Panc1 (cell line): ENCODE measurements at regions not wholly inside any gene's neighbourhood (a gene's known extent, or its start where the extent isn't known, plus 50 kb on each side); places are given as distances from the start of the nearest gene placed in this dataset.

Source experiments
- ATAC-seq: fragments of 200-7000 bp; cut with Tn5 transposase; 2 replicates; pipeline ENCODE4 v1.9.1; 2020; ENCODE audit warnings: mild to moderate bottlenecking, moderate library complexity
- BruUV-seq: library from RNA; stranded (reverse); fragments of 400-500 nt; replicated peaks from 2 replicates; lab custom pipeline; 2021; lab: Mats Ljungman, UMichigan
- CTCF ChIA-PET: fragments of 300-600 bp; sonication (Branson Sonifier 250); formaldehyde crosslinking; loops from one replicate; lab custom pipeline; 2022; ENCODE audit warnings: antibody characterized with exemption; lab: Charles Lee
- POLR2A ChIA-PET: fragments of 300-600 bp; sonication (Branson Sonifier 250); formaldehyde crosslinking; loops from one replicate; lab custom pipeline; 2022; ENCODE audit warnings: antibody characterized with exemption; lab: Charles Lee
- DNase-seq: peaks from one replicate; pipeline ENCODE4 v3.0.0-alpha.2; 2010; ENCODE audit warnings: low read depth, low spot score
- H3K27ac ChIP-seq: 2 replicates; pipeline ENCODE4 v1.5.1; 2011; ENCODE audit warnings: mild to moderate bottlenecking, low read length, inconsistent platforms
- H3K27me3 ChIP-seq: fragments of 200-500 bp; sonication (Bioruptor generic); 2 replicates; pipeline ENCODE4 v1.6.0; 2014; ENCODE audit warnings: low read length, inconsistent platforms; ENCODE audit not compliant: control insufficient read depth, insufficient read depth
- H3K36me3 ChIP-seq: fragments of 200-500 bp; sonication (Bioruptor generic); 2 replicates; pipeline ENCODE4 v1.5.1; 2014; ENCODE audit warnings: inconsistent platforms, mild to moderate bottlenecking, low read length, moderate library complexity; ENCODE audit not compliant: control insufficient read depth, insufficient read depth
- H3K4me1 ChIP-seq: 2 replicates; pipeline ENCODE4 v1.5.1; 2011; ENCODE audit warnings: inconsistent platforms, mild to moderate bottlenecking, low read length, moderate library complexity; ENCODE audit not compliant: control insufficient read depth, insufficient read depth
- H3K4me3 ChIP-seq, 2 experiments: 2 replicates each; pipeline ENCODE4 v1.5.1; 2011 to 2012; ENCODE audit warnings: low read depth in 2 of 2, low read length in 2 of 2, mild to moderate bottlenecking in 2 of 2, inconsistent platforms in 1 of 2, moderate library complexity in 1 of 2
- H3K9me3 ChIP-seq: fragments of 200-500 bp; sonication (Bioruptor generic); 2 replicates; pipeline ENCODE4 v1.5.1; 2014; ENCODE audit warnings: low read depth, mild to moderate bottlenecking, inconsistent platforms, low read length, moderate library complexity; ENCODE audit not compliant: control insufficient read depth, insufficient read depth
- POLR2AphosphoS5 ChIP-seq: IDR thresholded peaks from 2 replicates; pipeline ENCODE4 v1.6.1; 2012; ENCODE audit warnings: mild to moderate bottlenecking, low read depth, low read length, moderate library complexity
- REST ChIP-seq, 2 experiments: IDR thresholded peaks; 2 replicates each; pipeline ENCODE4 v1.6.1; 2011 to 2012; ENCODE audit warnings: low read depth in 2 of 2, control low read depth in 1 of 2, low read length in 1 of 2, mild to moderate bottlenecking in 1 of 2, moderate library complexity in 1 of 2; ENCODE audit not compliant: insufficient read depth in 1 of 2
- SIN3A ChIP-seq: IDR thresholded peaks from 2 replicates; pipeline ENCODE4 v1.6.1; 2012; ENCODE audit warnings: low read depth, mild to moderate bottlenecking, low read length, moderate library complexity, borderline replicate concordance; ENCODE audit not compliant: insufficient read depth
- TCF7L2 ChIP-seq: IDR thresholded peaks from 2 replicates; pipeline ENCODE4 v1.6.1; 2011; ENCODE audit warnings: mild to moderate bottlenecking, low read depth, low read length, inconsistent platforms
- in situ Hi-C: cut with HindIII; loops from 2 replicates; pipeline ENCODE4 v1.10.0; 2016; ENCODE audit warnings: low sequenced_read_pairs, low pct_unique_long_range_greater_than_20kb
- intact Hi-C: fragments of 100-400 bp; cut with micrococcal nuclease; formaldehyde crosslinking; loops from one replicate; pipeline ENCODE4 v1.10.0; 2022; ENCODE audit not compliant: unreplicated experiment
- TF ChIP-seq, protein P1 (sequence below): fragments of 450-650 bp; IDR thresholded peaks from 2 replicates; pipeline ENCODE4 v1.5.1; 2017; ENCODE audit warnings: mild to moderate bottlenecking

DNA sequence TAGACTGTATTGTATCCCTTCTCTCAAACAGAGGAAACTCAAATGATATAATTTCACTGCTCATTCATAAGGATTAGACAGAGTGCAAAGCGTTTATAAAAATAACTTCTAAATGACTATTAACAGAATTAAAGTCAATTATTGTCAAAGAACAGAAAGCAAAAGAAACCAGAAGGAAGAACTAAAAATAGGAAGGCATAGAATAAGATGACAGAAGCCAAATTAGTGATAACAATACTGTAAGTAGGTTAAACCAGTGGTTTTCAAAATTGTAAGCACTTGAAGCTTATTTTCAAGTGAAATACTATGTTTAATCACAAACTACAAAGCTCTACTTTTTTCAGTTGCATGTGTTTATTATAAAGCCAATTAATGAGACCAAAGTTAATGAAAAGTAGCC is 305.2 kb downstream of the PPP1R2C start:
- Histone ChIP-seq H3K27ac (no peak overlapping the region), H3K4me3 (no peak overlapping the region), H3K4me1 (no peaks in the 10 kb centered on the region), H3K27me3 (no peaks in the 10 kb centered on the region), H3K9me3 (no peaks in the 10 kb centered on the region), H3K36me3 (no peaks in the 10 kb centered on the region)
- ATAC-seq (no peak), DNase-seq (no peak)
- in situ Hi-C loops = no loop called here
- POLR2A ChIA-PET = no interaction called here
- CTCF ChIA-PET = no interaction called here
- no TSS peak for BruUV-seq
- intact Hi-C loops = no loop called here
- TF ChIP-seq TCF7L2 (no peak), SIN3A (no peak), REST (IDR thresholded peaks at IDR 0.05; ENCODE audit: insufficient read depth in 1 of 2, low read depth in 2 of 2, low read length in 1 of 2) (no peak), POLR2AphosphoS5 (no peak)
- TF ChIP-seq, protein P1, sequence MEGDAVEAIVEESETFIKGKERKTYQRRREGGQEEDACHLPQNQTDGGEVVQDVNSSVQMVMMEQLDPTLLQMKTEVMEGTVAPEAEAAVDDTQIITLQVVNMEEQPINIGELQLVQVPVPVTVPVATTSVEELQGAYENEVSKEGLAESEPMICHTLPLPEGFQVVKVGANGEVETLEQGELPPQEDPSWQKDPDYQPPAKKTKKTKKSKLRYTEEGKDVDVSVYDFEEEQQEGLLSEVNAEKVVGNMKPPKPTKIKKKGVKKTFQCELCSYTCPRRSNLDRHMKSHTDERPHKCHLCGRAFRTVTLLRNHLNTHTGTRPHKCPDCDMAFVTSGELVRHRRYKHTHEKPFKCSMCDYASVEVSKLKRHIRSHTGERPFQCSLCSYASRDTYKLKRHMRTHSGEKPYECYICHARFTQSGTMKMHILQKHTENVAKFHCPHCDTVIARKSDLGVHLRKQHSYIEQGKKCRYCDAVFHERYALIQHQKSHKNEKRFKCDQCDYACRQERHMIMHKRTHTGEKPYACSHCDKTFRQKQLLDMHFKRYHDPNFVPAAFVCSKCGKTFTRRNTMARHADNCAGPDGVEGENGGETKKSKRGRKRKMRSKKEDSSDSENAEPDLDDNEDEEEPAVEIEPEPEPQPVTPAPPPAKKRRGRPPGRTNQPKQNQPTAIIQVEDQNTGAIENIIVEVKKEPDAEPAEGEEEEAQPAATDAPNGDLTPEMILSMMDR = no peak

DNA sequence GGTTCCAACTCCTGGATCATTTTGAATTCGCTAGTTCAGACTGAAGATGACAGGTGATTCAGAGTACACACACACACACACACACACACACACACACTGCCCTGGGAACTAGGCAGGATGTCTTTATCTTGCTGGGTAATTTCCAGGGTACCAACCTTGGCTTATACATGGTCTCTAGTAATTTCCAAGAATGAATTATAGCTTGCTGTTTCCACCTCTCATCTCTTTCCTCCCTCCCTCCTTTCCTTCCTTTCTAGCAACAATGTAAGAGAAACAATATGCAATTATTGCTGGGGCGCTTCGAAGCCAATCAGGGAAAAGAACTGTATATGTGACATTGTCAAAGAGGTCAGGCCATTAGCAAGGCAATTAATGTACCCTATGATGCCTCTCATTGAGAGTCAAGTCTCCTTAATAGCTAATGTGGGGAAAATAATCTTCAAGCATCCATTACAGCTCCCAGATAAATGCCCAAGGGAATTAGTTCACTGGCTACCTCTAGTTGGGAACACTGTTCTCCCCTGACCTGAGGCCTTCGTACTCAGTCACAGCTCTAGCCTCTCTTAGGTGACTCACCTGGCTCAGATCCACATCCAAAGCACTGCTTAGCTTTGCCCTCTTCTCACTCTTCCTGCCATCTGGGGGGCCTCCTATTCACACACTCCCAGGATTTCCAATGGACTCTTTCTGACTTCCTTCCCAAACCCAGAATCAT is 311.5 kb downstream of the PPP1R2C start:
- ATAC-seq (no peak), DNase-seq (no peak)
- H3K4me1 ChIP-seq = no peaks in the 10 kb centered on the region
- ChIA-PET POLR2A (no interaction called here), CTCF (no interaction called here)
- H3K4me3 ChIP-seq = no peak overlapping the region
- BruUV-seq = no TSS peak
- no peaks in the 10 kb centered on the region for H3K9me3 ChIP-seq
- H3K36me3 ChIP-seq = no peaks in the 10 kb centered on the region
- no peaks in the 10 kb centered on the region for H3K27me3 ChIP-seq
- no peak overlapping the region for H3K27ac ChIP-seq
- intact Hi-C loops = no loop called here
- TF ChIP-seq POLR2AphosphoS5 = no peak
- no peak for TF ChIP-seq SIN3A
- no peak for TF ChIP-seq TCF7L2
- TF ChIP-seq, protein P1 = no peak
- TF ChIP-seq REST (IDR thresholded peaks at IDR 0.05; ENCODE audit: insufficient read depth in 1 of 2, low read depth in 2 of 2, low read length in 1 of 2) = no peak
- in situ Hi-C loops = no loop called here
